Natural killer cell (primary cell): ENCODE measurements at regions not wholly inside any gene's neighbourhood (a gene's known extent, or its start where the extent isn't known, plus 50 kb on each side); places are given as distances from the start of the nearest gene placed in this dataset.

Experiments
- ATAC-seq, 3 donors: fragments of 150-1000 bp in 2 of 3; fragments of 200-7000 bp in 1 of 3; cut with Tn5 transposase; 1 replicate in 1 of 3; 2 replicates in 2 of 3; pipeline ENCODE4 v1.10.0; 2021; ENCODE audit warnings: mild to moderate bottlenecking in 2 of 3, moderate library complexity in 2 of 3
- DNase-seq, 2 donors: peaks; one replicate each; pipeline versions ENCODE4 v3.0.0 to v3.0.0-alpha.2; 2013 to 2021; ENCODE audit warnings: mixed read lengths in 1 of 2
- H3K27ac ChIP-seq: one replicate; pipeline ENCODE4 v1.5.1; 2013; ENCODE audit warnings: mild to moderate bottlenecking, low read length
- H3K27me3 ChIP-seq: one replicate; pipeline ENCODE4 v1.6.1; 2013; ENCODE audit warnings: low read length; ENCODE audit not compliant: control insufficient read depth, insufficient read depth
- H3K36me3 ChIP-seq: one replicate; pipeline ENCODE4 v1.6.1; 2013; ENCODE audit warnings: low read length; ENCODE audit not compliant: control insufficient read depth, insufficient read depth
- H3K4me1 ChIP-seq: one replicate; pipeline ENCODE4 v1.6.1; 2013; ENCODE audit warnings: low read length; ENCODE audit not compliant: control insufficient read depth, insufficient read depth
- H3K4me3 ChIP-seq: one replicate; pipeline ENCODE4 v1.5.1; 2013; ENCODE audit warnings: low read length
- H3K9me3 ChIP-seq: one replicate; pipeline ENCODE4 v1.6.1; 2013; ENCODE audit warnings: low read length; ENCODE audit not compliant: control insufficient read depth, insufficient read depth
- H3K27ac Mint-ChIP-seq, 2 donors: one replicate each; pipeline ENCODE4 v1.8.0; 2022; ENCODE audit warnings: mild to moderate bottlenecking in 2 of 2, mixed read lengths in 2 of 2, moderate library complexity in 1 of 2
- H3K27me3 Mint-ChIP-seq, 2 donors: one replicate each; pipeline ENCODE4 v1.8.0; 2022; ENCODE audit warnings: low read depth in 2 of 2, mixed read lengths in 2 of 2
- H3K36me3 Mint-ChIP-seq: one replicate; pipeline ENCODE4 v1.8.0; 2022; ENCODE audit warnings: mixed read lengths
- H3K4me1 Mint-ChIP-seq, 2 donors: one replicate each; pipeline ENCODE4 v1.8.0; 2022; ENCODE audit warnings: mixed read lengths in 2 of 2
- H3K4me3 Mint-ChIP-seq: one replicate; pipeline ENCODE4 v1.8.0; 2022; ENCODE audit warnings: mild to moderate bottlenecking, moderate library complexity, mixed read lengths
- H3K9me3 Mint-ChIP-seq, 2 donors: one replicate each; pipeline ENCODE4 v1.8.0; 2022; ENCODE audit warnings: mixed read lengths in 2 of 2
- WGBS: methylation state at CpG from one replicate; pipeline ENCODE4 v1.1.7; 2013; ENCODE audit warnings: missing lambda C conversion rate; ENCODE audit not compliant: insufficient coverage; 5-methylcytosine and 5-hydroxymethylcytosine counted together
- intact Hi-C: fragments of 100-400 bp; cut with micrococcal nuclease; formaldehyde crosslinking; loops from one replicate; pipeline ENCODE4 v1.14.2; 2022
- TF ChIP-seq, protein P1 (sequence below): fragments of 200-600 bp; IDR thresholded peaks from one replicate; pipeline ENCODE4 v1.8.0; 2022; ENCODE audit warnings: antibody characterized with exemption

DNA sequence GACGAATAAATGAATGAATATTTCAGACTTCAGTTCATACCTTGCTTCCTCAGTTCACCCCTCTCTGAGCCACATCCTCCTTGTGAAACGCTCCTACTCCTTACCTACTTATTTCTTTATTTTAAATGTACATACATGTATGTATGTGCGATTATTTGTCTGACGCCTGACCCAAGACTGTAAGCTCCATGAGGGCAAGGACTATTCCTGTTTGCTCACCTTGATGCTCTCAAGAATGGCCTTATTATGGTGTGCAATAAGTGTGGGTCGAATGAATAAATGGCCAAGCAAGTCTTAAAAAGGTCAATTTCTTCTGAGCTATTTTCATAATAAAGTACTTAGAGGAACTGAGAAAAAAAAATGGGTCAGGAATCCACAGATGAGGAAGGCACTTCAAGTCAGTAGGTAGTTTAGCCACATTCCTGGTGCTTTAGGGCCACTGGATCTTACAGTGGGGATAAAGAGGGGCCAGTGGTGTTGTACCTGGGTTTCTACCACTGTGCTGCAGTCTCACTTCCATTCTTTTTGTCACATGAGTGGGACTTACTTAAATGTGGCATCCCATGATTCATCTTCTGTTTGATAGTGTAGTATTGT lies 74.7 kb downstream of the SDC1 start:
- no peak overlapping the region for H3K4me3 Mint-ChIP-seq
- no peak overlapping the region for H3K27ac ChIP-seq
- peaks cover 22 to 42% of the 10 kb centered on the region in 2 donors for H3K27me3 Mint-ChIP-seq

DNA sequence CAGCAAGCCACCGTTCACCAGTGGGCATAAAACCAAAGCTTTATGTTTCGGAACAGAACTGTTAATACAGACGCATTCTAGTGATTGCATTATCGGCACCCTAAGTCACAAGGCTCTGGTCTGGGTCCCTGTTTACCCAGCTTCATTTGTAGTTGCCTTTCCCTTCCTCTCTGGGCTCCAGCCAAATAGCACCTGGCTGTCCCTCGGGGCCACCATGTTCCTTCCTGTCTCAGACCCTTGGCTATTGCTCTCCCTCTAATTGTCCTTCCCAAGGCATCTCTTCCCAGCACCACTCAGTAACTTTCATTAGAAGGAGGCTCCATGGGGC lies 75.3 kb downstream of the SDC1 start:
- H3K27me3 ChIP-seq = peaks cover 2% of the 10 kb centered on the region
- no peaks in the 10 kb centered on the region for H3K9me3 Mint-ChIP-seq
- H3K36me3 Mint-ChIP-seq = no peaks in the 10 kb centered on the region
- no peak overlapping the region for H3K4me3 Mint-ChIP-seq
- H3K9me3 ChIP-seq = no peaks in the 10 kb centered on the region
- H3K36me3 ChIP-seq = no peaks in the 10 kb centered on the region
- no peak for ATAC-seq
- peaks cover 21 to 47% of the 10 kb centered on the region in 2 donors for H3K27me3 Mint-ChIP-seq
- intact Hi-C loops = no loop called here
- H3K4me1 Mint-ChIP-seq = no peaks in the 10 kb centered on the region
- no peak overlapping the region for H3K4me3 ChIP-seq
- H3K27ac Mint-ChIP-seq = no peak overlapping the region
- DNase-seq = no peak
- TF ChIP-seq, protein P1, sequence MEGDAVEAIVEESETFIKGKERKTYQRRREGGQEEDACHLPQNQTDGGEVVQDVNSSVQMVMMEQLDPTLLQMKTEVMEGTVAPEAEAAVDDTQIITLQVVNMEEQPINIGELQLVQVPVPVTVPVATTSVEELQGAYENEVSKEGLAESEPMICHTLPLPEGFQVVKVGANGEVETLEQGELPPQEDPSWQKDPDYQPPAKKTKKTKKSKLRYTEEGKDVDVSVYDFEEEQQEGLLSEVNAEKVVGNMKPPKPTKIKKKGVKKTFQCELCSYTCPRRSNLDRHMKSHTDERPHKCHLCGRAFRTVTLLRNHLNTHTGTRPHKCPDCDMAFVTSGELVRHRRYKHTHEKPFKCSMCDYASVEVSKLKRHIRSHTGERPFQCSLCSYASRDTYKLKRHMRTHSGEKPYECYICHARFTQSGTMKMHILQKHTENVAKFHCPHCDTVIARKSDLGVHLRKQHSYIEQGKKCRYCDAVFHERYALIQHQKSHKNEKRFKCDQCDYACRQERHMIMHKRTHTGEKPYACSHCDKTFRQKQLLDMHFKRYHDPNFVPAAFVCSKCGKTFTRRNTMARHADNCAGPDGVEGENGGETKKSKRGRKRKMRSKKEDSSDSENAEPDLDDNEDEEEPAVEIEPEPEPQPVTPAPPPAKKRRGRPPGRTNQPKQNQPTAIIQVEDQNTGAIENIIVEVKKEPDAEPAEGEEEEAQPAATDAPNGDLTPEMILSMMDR = no peak
- H3K27ac ChIP-seq = no peak overlapping the region
- 87% methylated on average over 5 of the region's 5 CpGs for WGBS
- no peaks in the 10 kb centered on the region for H3K4me1 ChIP-seq

More for the DNA sequence above, 74.7 kb downstream of the SDC1 start:
- WGBS = 89% methylated on average over 4 of the region's 5 CpGs
- DNase-seq (no peak), ATAC-seq (no peak)
- H3K27me3 ChIP-seq = peaks cover 2% of the 10 kb centered on the region
- no peaks in the 10 kb centered on the region for H3K4me1 ChIP-seq
- TF ChIP-seq, protein P1 = no peak
- no peak overlapping the region for H3K4me3 ChIP-seq
- no peaks in the 10 kb centered on the region for H3K9me3 ChIP-seq
- no peaks in the 10 kb centered on the region for H3K36me3 ChIP-seq
- Mint-ChIP-seq H3K36me3 (no peaks in the 10 kb centered on the region), H3K4me1 (no peaks in the 10 kb centered on the region), H3K27ac (no peak overlapping the region), H3K9me3 (no peaks in the 10 kb centered on the region)
- intact Hi-C loops = no loop called here

DNA sequence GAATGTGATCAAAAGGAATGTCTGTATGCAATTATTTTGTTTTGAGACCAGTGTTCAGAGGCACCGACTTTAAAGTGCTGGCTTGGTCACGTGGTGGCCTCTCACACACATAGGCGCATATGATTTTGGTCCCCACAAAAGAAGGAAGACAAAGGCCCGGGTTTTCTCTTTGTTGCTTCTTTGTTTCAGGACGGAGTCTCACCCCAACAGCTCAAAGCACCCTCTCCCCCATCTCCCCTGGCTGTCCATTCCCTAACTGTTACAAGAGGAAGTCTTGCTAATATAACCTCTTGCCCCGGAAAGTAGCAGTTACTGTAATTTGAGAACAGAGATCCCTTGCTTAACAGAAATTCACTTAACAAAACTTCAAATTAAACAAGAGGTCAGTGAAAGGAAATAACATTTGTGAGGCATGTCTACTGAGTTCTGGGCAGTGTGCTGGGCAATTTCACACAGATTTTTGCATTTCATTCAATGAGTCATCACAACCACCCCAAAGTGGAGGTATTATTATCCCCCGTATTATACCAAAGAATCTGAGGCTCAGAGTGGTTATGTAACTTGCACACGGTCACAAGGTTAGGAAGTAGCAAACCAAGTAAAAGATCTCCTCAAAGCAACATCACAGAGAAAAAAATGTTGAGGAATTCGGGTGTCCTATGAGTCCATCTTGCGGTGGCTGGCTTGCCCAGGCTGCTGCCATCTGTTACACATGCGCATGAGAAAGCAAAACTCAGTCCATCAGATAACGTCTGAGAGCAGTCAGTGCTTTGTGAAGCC lies 75.8 kb downstream of the SDC1 start:
- no peaks in the 10 kb centered on the region for H3K36me3 ChIP-seq

More for the DNA sequence above, 75.8 kb downstream of the SDC1 start:
- WGBS = 85% methylated on average over 11 of the region's 12 CpGs
- Mint-ChIP-seq H3K36me3 (no peaks in the 10 kb centered on the region), H3K4me1 (no peaks in the 10 kb centered on the region), H3K27ac (no peak overlapping the region), H3K27me3 (peaks cover 18 to 52% of the 10 kb centered on the region in 2 donors), H3K4me3 (no peak overlapping the region), H3K9me3 (no peaks in the 10 kb centered on the region)
- TF ChIP-seq, protein P1 = no peak
- no peaks in the 10 kb centered on the region for H3K4me1 ChIP-seq
- peaks cover 2% of the 10 kb centered on the region for H3K27me3 ChIP-seq
- ATAC-seq (no peak), DNase-seq (no peak)
- intact Hi-C loops = no loop called here
- H3K27ac ChIP-seq = no peak overlapping the region
- H3K9me3 ChIP-seq = no peaks in the 10 kb centered on the region
- no peak overlapping the region for H3K4me3 ChIP-seq
